Brain microvascular endothelial cell (primary cell): ENCODE measurements at regions not wholly inside any gene's neighbourhood (a gene's known extent, or its start where the extent isn't known, plus 50 kb on each side); places are given as distances from the start of the nearest gene placed in this dataset.
A peak's percentile ranks its signal among the peaks of the same experiment; 100 is the strongest.

Source experiments
- DNase-seq: peaks from one replicate; pipeline ENCODE4 v3.0.0-alpha.2; 2020
- H3K27ac ChIP-seq: fragments of 250-450 bp; sonication (Bioruptor Pico); 2 replicates; pipeline ENCODE4 v1.5.1; 2020; ENCODE audit warnings: mild to moderate bottlenecking, moderate library complexity
- H3K27me3 ChIP-seq: fragments of 250-450 bp; sonication (Bioruptor Pico); replicated peaks from 2 replicates; pipeline ENCODE4 v1.5.1; 2020; ENCODE audit warnings: mild to moderate bottlenecking
- H3K36me3 ChIP-seq: fragments of 250-450 bp; sonication (Bioruptor Pico); replicated peaks from 2 replicates; pipeline ENCODE4 v1.5.1; 2020; ENCODE audit warnings: mild to moderate bottlenecking
- H3K4me3 ChIP-seq: 2 replicates; pipeline ENCODE4 v1.5.1; 2011; ENCODE audit warnings: low read depth, mild to moderate bottlenecking, control low read depth, low read length, moderate library complexity
- CTCF ChIP-seq: IDR thresholded peaks from 2 replicates; pipeline ENCODE4 v1.5.1; 2011; ENCODE audit warnings: low read depth, mild to moderate bottlenecking, moderate library complexity, low read length, control low read depth, inconsistent platforms; ENCODE audit errors: missing control alignments
- in situ Hi-C: cut with HindIII; loops from 2 replicates; pipeline ENCODE4 v1.10.0; 2017; ENCODE audit warnings: low sequenced_read_pairs, low pct_ligation_motif_present

- no peak overlapping the region for H3K4me3 ChIP-seq
- no peaks in the 10 kb centered on the region for H3K27me3 ChIP-seq
- no peak for TF ChIP-seq CTCF
- no peak overlapping the region for H3K27ac ChIP-seq
- no peaks in the 10 kb centered on the region for H3K36me3 ChIP-seq
- DNase-seq: no peak
- in situ Hi-C loops: no loop called here
These were observed 177.0 kb upstream of the TBX3 start for GRCh38 chr12:114860969-114861368.

GRCh38 chr12:114858388-114859146 lies 174.6 kb upstream of the TBX3 start:
- DNase-seq: no peak
- H3K36me3 ChIP-seq: no peaks in the 10 kb centered on the region
- no peak overlapping the region for H3K4me3 ChIP-seq
- no peaks in the 10 kb centered on the region for H3K27me3 ChIP-seq
- no peak overlapping the region for H3K27ac ChIP-seq
- peak; percentile 50 for TF ChIP-seq CTCF
- in situ Hi-C loops: no loop called here

- DNase-seq: no peak
- H3K27ac ChIP-seq: no peak overlapping the region
- in situ Hi-C loops: no loop called here
These were observed 171.7 kb upstream of the TBX3 start for GRCh38 chr12:114855678-114856077.

DNA sequence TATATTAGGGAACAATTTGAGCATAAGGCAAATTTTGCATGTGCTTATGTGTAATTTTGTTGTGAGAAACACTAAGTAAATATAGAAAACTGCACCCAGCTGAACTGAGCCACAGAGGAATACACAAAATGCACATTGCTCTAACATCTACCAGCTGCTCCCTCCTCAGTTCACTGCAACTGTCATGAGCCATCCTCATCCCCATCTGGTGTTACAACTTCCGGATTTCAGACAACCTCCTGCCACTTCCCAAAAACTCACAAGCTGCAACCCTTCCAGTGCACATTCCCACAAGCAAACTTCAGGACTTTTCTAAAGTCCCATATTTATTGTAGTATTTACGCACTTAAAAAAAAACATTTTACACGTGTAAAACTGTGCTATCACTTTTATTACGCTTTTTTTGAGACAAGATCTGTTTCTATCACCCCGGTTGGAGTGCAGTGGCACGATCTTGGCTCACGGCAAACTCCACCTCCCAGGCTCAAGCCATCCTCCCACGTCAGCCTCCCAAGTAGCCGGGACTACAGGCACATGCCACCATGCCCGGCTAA lies 169.1 kb upstream of the TBX3 start:
- Histone ChIP-seq H3K27ac (no peak overlapping the region), H3K4me3 (no peak overlapping the region), H3K36me3 (no peaks in the 10 kb centered on the region), H3K27me3 (no peaks in the 10 kb centered on the region)
- TF ChIP-seq CTCF: no peak
- no peak for DNase-seq
- in situ Hi-C loops: no loop called here

More at GRCh38 chr12:114855678-114856077, 171.7 kb upstream of the TBX3 start:
- H3K4me3 ChIP-seq: no peak overlapping the region
- no peak for TF ChIP-seq CTCF
- no peaks in the 10 kb centered on the region for H3K27me3 ChIP-seq
- no peaks in the 10 kb centered on the region for H3K36me3 ChIP-seq

DNA sequence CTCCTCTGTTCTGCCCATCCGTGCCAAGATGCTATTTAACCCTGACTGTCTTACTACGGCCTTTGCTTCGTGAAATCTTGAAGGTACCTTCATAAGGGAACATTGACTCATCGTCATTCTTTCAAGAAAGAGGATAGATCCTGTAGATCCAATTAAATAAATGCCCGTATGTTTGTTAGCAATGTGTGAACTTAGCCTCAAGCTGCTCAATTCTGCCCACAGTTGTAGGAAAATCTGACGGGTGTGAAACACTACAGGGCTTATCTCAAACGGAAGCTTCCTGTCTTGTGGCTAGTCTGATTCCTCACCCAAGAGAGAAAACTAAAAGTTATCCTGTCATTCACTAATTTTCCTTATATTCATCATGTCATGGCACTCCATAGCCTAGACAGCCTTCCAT lies 168.0 kb upstream of the TBX3 start:
- Histone ChIP-seq H3K4me3 (no peak overlapping the region), H3K27ac (no peak overlapping the region), H3K36me3 (no peaks in the 10 kb centered on the region), H3K27me3 (no peaks in the 10 kb centered on the region)
- in situ Hi-C loops: no loop called here
- no peak for DNase-seq
- no peak for TF ChIP-seq CTCF
